Bronchial epithelial cell (primary cell): ENCODE measurements at regions not wholly inside any gene's neighbourhood (a gene's known extent, or its start where the extent isn't known, plus 50 kb on each side); places are given as distances from the start of the nearest gene placed in this dataset.
A peak's percentile ranks its signal among the peaks of the same experiment; 100 is the strongest.

Experiments used
- DNase-seq: peaks from one replicate; pipeline ENCODE4 v3.0.0-alpha.2; 2010; ENCODE audit warnings: low read depth
- FAIRE-seq: peaks from 2 replicates; lab custom pipeline; 2011; peaks lifted over from hg19 to GRCh38; lab: Jason Lieb, UNC
- H3K27me3 ChIP-seq: 2 replicates; pipeline ENCODE4 v1.5.1; 2011; ENCODE audit warnings: low read length; ENCODE audit not compliant: control insufficient read depth, insufficient read depth
- H3K36me3 ChIP-seq: 2 replicates; pipeline ENCODE4 v1.5.1; 2011; ENCODE audit warnings: low read length; ENCODE audit not compliant: control insufficient read depth, insufficient read depth
- H3K4me3 ChIP-seq: 2 replicates; pipeline ENCODE4 v1.5.1; 2011; ENCODE audit warnings: mild to moderate bottlenecking, low read depth, low read length, control low read depth
- CTCF ChIP-seq: IDR thresholded peaks from 2 replicates; pipeline ENCODE4 v1.5.1; 2011; ENCODE audit warnings: mild to moderate bottlenecking, moderate library complexity, low read length, control low read depth, inconsistent platforms; ENCODE audit not compliant: insufficient read depth, severe bottlenecking

GRCh38 chr4:147368948-147369347 lies 111.9 kb upstream of the EDNRA start:
- no peaks in the 10 kb centered on the region for H3K36me3 ChIP-seq
- no peak overlapping the region for H3K4me3 ChIP-seq
- DNase-seq, result peak; percentile 14
- H3K27me3 ChIP-seq, result no peaks in the 10 kb centered on the region
- no peak for TF ChIP-seq CTCF
- no peak for FAIRE-seq

GRCh38 chr4:147370473-147370872 lies 110.4 kb upstream of the EDNRA start:
- DNase-seq, result peak; percentile 92

GRCh38 chr4:147370881-147371280 lies 110.0 kb upstream of the EDNRA start:
- Histone ChIP-seq H3K4me3 (no peak overlapping the region), H3K36me3 (no peaks in the 10 kb centered on the region), H3K27me3 (no peaks in the 10 kb centered on the region)
- no peak for TF ChIP-seq CTCF
- DNase-seq (peak; percentile 74), FAIRE-seq (no peak)

More at GRCh38 chr4:147370473-147370872, 110.4 kb upstream of the EDNRA start:
- Histone ChIP-seq H3K36me3 (no peaks in the 10 kb centered on the region), H3K27me3 (no peaks in the 10 kb centered on the region), H3K4me3 (no peak overlapping the region)
- no peak for TF ChIP-seq CTCF
- FAIRE-seq, result no peak

GRCh38 chr4:147371661-147372060 lies 109.2 kb upstream of the EDNRA start:
- FAIRE-seq (no peak), DNase-seq (peak; percentile 97)
- TF ChIP-seq CTCF, result no peak
- no peak overlapping the region for H3K4me3 ChIP-seq
- H3K27me3 ChIP-seq, result no peaks in the 10 kb centered on the region
- H3K36me3 ChIP-seq, result no peaks in the 10 kb centered on the region

GRCh38 chr4:147378780-147379179 lies 102.1 kb upstream of the EDNRA start:
- Histone ChIP-seq H3K27me3 (no peaks in the 10 kb centered on the region), H3K36me3 (no peaks in the 10 kb centered on the region), H3K4me3 (no peak overlapping the region)
- FAIRE-seq (no peak), DNase-seq (peak; percentile 71)
- peak; percentile 43 for TF ChIP-seq CTCF

GRCh38 chr4:147381749-147382148 lies 99.1 kb upstream of the EDNRA start:
- Histone ChIP-seq H3K36me3 (no peaks in the 10 kb centered on the region), H3K27me3 (no peaks in the 10 kb centered on the region), H3K4me3 (no peak overlapping the region)
- no peak for FAIRE-seq
- DNase-seq, result peak; percentile 68
- TF ChIP-seq CTCF, result no peak
